M059J (cell line): ENCODE measurements at regions not wholly inside any gene's neighbourhood (a gene's known extent, or its start where the extent isn't known, plus 50 kb on each side); places are given as distances from the start of the nearest gene placed in this dataset.
"Not testable (repeated sequence)": the region's sequence is repeated elsewhere in the genome, so short reads cannot be mapped to it uniquely, and the experiment has no call there.

Experiments used
- DNase-seq: peaks from one replicate; pipeline ENCODE4 v3.0.0-alpha.2; 2012; ENCODE audit warnings: low read depth

- no peak for DNase-seq
Observed at GRCh38 chr13:105863300-105863920, 672.1 kb downstream of the EFNB2 start.

GRCh38 chr13:105848494-105848893 lies 687.0 kb downstream of the EFNB2 start:
- DNase-seq: no peak

- DNase-seq: peak; percentile 56
Observed at GRCh38 chr13:105847527-105848291, 687.8 kb downstream of the EFNB2 start.

- DNase-seq: no peak
Observed at GRCh38 chr13:105846923-105847322, 688.5 kb downstream of the EFNB2 start.

GRCh38 chr13:105841286-105841685 lies 694.2 kb downstream of the EFNB2 start:
- no peak for DNase-seq

- no peak for DNase-seq
Observed at GRCh38 chr13:105838231-105838630, 697.2 kb downstream of the EFNB2 start.

GRCh38 chr13:105837295-105837694 lies 698.2 kb downstream of the EFNB2 start:
- DNase-seq: not testable (repeated sequence)

- no peak for DNase-seq
Observed at GRCh38 chr13:105830821-105831220, 704.6 kb downstream of the EFNB2 start.

- no peak for DNase-seq
Observed at GRCh38 chr13:105827111-105827809, 708.2 kb downstream of the EFNB2 start.

GRCh38 chr13:105825071-105825470 lies 710.4 kb downstream of the EFNB2 start:
- no peak for DNase-seq

GRCh38 chr13:105821337-105821736 lies 714.1 kb downstream of the EFNB2 start:
- no peak for DNase-seq

GRCh38 chr13:105820415-105820814 lies 715.0 kb downstream of the EFNB2 start:
- DNase-seq: no peak

- DNase-seq: no peak
Observed at GRCh38 chr13:105817498-105817897, 718.0 kb downstream of the EFNB2 start.

GRCh38 chr13:105816994-105817393 lies 718.5 kb downstream of the EFNB2 start:
- DNase-seq: peak; percentile 69

GRCh38 chr13:105814902-105815250 lies 720.6 kb downstream of the EFNB2 start:
- DNase-seq: no peak

- DNase-seq: peak; percentile 80
Observed at GRCh38 chr13:105814219-105814901, 721.1 kb downstream of the EFNB2 start.

GRCh38 chr13:105806628-105806920 lies 728.9 kb downstream of the EFNB2 start:
- peak; percentile 65 for DNase-seq

- DNase-seq: no peak
Observed at GRCh38 chr13:105805892-105806627, 729.4 kb downstream of the EFNB2 start.

- DNase-seq: peak; percentile 77
Observed at GRCh38 chr13:105804561-105805190, 730.8 kb downstream of the EFNB2 start.

GRCh38 chr13:105799155-105799554 lies 736.3 kb downstream of the EFNB2 start:
- DNase-seq: no peak

GRCh38 chr13:105798541-105798940 lies 736.9 kb downstream of the EFNB2 start:
- DNase-seq: no peak
